ENCODE measurements at regions not wholly inside any gene's neighbourhood (a gene's known extent, or its start where the extent isn't known, plus 50 kb on each side); places are given as distances from the start of the nearest gene placed in this dataset.

DNA sequence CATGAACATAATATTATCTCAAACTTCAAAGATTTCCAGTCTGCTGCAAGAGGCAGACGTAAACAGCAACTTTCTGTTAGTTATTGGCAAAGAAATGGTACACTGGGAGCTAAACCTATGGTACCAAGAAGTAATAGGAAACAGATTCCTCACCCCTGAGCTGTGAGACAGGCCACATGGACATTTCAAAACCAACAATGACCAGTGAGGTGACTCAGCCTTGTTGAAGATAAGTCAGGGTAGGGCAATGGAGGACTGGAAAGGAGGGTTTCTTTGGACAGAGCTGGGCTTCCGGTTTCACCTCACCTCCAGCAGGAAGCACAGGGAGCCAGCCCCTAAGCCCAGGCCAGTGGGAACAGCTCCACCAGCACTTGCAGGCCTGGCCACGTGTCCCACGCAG, 1320.5 kb downstream of the AACS start:
- Histone ChIP-seq H3K23ac (ENCODE audit: insufficient read length, low read depth, low read length) (no peak overlapping the region), H2AFZ (ENCODE audit: low read length) (no peak overlapping the region), H2BK12ac (ENCODE audit: insufficient read length, low read depth, low read length) (no peak overlapping the region), H2BK20ac (ENCODE audit: low read depth, low read length, poor library complexity, severe bottlenecking) (no peak overlapping the region), H4K8ac (replicated peaks; ENCODE audit: insufficient read length, low read depth, low read length) (no peak overlapping the region), H3K27me3 (ENCODE audit: insufficient read depth, low read length) (no peaks in the 10 kb centered on the region), H3K9me3 (ENCODE audit: control insufficient read depth, low read depth, low read length) (no peaks in the 10 kb centered on the region), H3K14ac (ENCODE audit: insufficient read depth, low read length) (no peak overlapping the region; the same call in 1 of the 2 replicates), H2AK5ac (ENCODE audit: insufficient read length, low read length) (no peak overlapping the region), H3K4me2 (ENCODE audit: insufficient read depth, insufficient read length, low read length) (no peak overlapping the region), H3K27ac (ENCODE audit: insufficient read length, low read depth, low read length) (no peak overlapping the region), H3K4ac (ENCODE audit: low read depth, low read length) (no peak overlapping the region), H3K23me2 (ENCODE audit: insufficient read length, low read depth, low read length, poor library complexity, severe bottlenecking) (no peaks in the 10 kb centered on the region), H3K4me1 (ENCODE audit: insufficient read depth, low read length) (peaks cover 4% of the 10 kb centered on the region; the same call in 1 of the 2 replicates), H4K91ac (ENCODE audit: insufficient read length, low read depth, low read length) (no peak overlapping the region), H3K56ac (ENCODE audit: insufficient read length, low read depth, low read length) (no peak overlapping the region), H3T11ph (ENCODE audit: low read length) (no peak overlapping the region), H2BK15ac (ENCODE audit: low read depth, low read length) (no peak overlapping the region), H3K79me2 (ENCODE audit: insufficient read depth, low read length) (no peaks in the 10 kb centered on the region), H2BK120ac (ENCODE audit: low read depth, low read length, poor library complexity, severe bottlenecking) (no peak overlapping the region), H4K5ac (ENCODE audit: insufficient read length, low read depth, low read length) (no peak overlapping the region), H4K20me1 (ENCODE audit: control insufficient read depth, insufficient read depth, insufficient read length) (no peaks in the 10 kb centered on the region), H3K18ac (ENCODE audit: insufficient read length, low read depth, low read length) (peak overlapping the region; percentile 30), H3K79me1 (ENCODE audit: insufficient read depth, low read depth, low read length, poor library complexity, severe bottlenecking) (no peaks in the 10 kb centered on the region), H2BK5ac (ENCODE audit: insufficient read length, low read length) (no peak overlapping the region), H3K9ac (ENCODE audit: extremely low read depth, insufficient read length, low read length) (no peak overlapping the region)
- H3K4me1 Mint-ChIP-seq, result peaks cover 25% of the 10 kb centered on the region in 2 experiments
- peaks cover 4 to 23% (median 9%) of the 10 kb centered on the region in 3 experiments; a peak in 6 of 7 replicates for H3K36me3 Mint-ChIP-seq (ENCODE audit: insufficient read depth in 1 of 3, low read depth in 3 of 3)
- H3K4me3 Mint-ChIP-seq, result no peak overlapping the region
- no peak for DNase-seq
- TF ChIP-seq, protein P1, sequence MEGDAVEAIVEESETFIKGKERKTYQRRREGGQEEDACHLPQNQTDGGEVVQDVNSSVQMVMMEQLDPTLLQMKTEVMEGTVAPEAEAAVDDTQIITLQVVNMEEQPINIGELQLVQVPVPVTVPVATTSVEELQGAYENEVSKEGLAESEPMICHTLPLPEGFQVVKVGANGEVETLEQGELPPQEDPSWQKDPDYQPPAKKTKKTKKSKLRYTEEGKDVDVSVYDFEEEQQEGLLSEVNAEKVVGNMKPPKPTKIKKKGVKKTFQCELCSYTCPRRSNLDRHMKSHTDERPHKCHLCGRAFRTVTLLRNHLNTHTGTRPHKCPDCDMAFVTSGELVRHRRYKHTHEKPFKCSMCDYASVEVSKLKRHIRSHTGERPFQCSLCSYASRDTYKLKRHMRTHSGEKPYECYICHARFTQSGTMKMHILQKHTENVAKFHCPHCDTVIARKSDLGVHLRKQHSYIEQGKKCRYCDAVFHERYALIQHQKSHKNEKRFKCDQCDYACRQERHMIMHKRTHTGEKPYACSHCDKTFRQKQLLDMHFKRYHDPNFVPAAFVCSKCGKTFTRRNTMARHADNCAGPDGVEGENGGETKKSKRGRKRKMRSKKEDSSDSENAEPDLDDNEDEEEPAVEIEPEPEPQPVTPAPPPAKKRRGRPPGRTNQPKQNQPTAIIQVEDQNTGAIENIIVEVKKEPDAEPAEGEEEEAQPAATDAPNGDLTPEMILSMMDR (conservative IDR thresholded peaks at IDR 0.05), result no peak
- no CpG with 5 or more reads among the region's 4 CpGs for WGBS (ENCODE audit: extremely low coverage, insufficient read length, low lambda C conversion rate)
- H3K9me3 Mint-ChIP-seq, result peaks cover 18 to 22% of the 10 kb centered on the region in 2 experiments
- no peaks in the 10 kb centered on the region; the same call in none of the 2 replicates for H3K27me3 Mint-ChIP-seq (ENCODE audit: low read depth)
- no peak overlapping the region; a peak in 1 of 7 replicates for H3K27ac Mint-ChIP-seq

Data from H9 (cell line).